Cardiac muscle cell (in vitro differentiated cells and primary cell): ENCODE measurements at regions not wholly inside any gene's neighbourhood (a gene's known extent, or its start where the extent isn't known, plus 50 kb on each side); places are given as distances from the start of the nearest gene placed in this dataset.
A peak's percentile ranks its signal among the peaks of the same experiment; 100 is the strongest.

ENCODE experiments used
- DNase-seq, 2 donors: peaks; one replicate each; pipeline versions ENCODE4 v3.0.0 to v3.0.0-alpha.2; 2010 to 2017; ENCODE audit warnings: low read depth in 1 of 2, low spot score in 1 of 2
- H3K27ac ChIP-seq: fragments of 200-600 bp; sonication (generic); 2 replicates; pipeline ENCODE4 v1.5.1; 2016
- H3K27me3 ChIP-seq: fragments of 200-600 bp; sonication (generic); 2 replicates; pipeline ENCODE4 v1.6.0; 2016; ENCODE audit warnings: control low read depth
- H3K36me3 ChIP-seq: fragments of 200-600 bp; sonication (generic); 2 replicates; pipeline ENCODE4 v1.5.1; 2016; ENCODE audit warnings: control low read depth
- H3K4me1 ChIP-seq: fragments of 200-600 bp; sonication (generic); 2 replicates; pipeline ENCODE4 v1.8.1; 2017; ENCODE audit warnings: low read depth, mild to moderate bottlenecking, mixed run types
- H3K4me3 ChIP-seq: fragments of 200-600 bp; sonication (generic); 2 replicates; pipeline ENCODE4 v1.5.1; 2016; ENCODE audit warnings: mild to moderate bottlenecking
- H3K9me3 ChIP-seq: fragments of 200-600 bp; sonication (generic); 2 replicates; pipeline ENCODE4 v1.5.1; 2017; ENCODE audit warnings: low read depth, mild to moderate bottlenecking, control low read depth
- CTCF ChIP-seq: IDR thresholded peaks from 2 replicates; pipeline ENCODE4 v1.5.1; 2012; ENCODE audit warnings: low read depth, mild to moderate bottlenecking, low read length

- Histone ChIP-seq H3K4me1 (peaks cover 4% of the 10 kb centered on the region), H3K27ac (no peak overlapping the region), H3K36me3 (no peaks in the 10 kb centered on the region), H3K9me3 (no peaks in the 10 kb centered on the region), H3K27me3 (no peaks in the 10 kb centered on the region), H3K4me3 (no peak overlapping the region)
- DNase-seq: no peak
- TF ChIP-seq CTCF: no peak
Measured at GRCh38 chr12:97638739-97639138, 176.1 kb downstream of the RMST start.

GRCh38 chr12:97639702-97640101, 177.1 kb downstream of the RMST start:
- no peaks in the 10 kb centered on the region for H3K36me3 ChIP-seq
- no peaks in the 10 kb centered on the region for H3K9me3 ChIP-seq
- DNase-seq: no peak
- no peak overlapping the region for H3K27ac ChIP-seq
- no peaks in the 10 kb centered on the region for H3K27me3 ChIP-seq
- no peak overlapping the region for H3K4me3 ChIP-seq
- TF ChIP-seq CTCF: no peak
- H3K4me1 ChIP-seq: peaks cover 14% of the 10 kb centered on the region

GRCh38 chr12:97640826-97641225, 178.2 kb downstream of the RMST start:
- Histone ChIP-seq H3K9me3 (no peaks in the 10 kb centered on the region), H3K36me3 (no peaks in the 10 kb centered on the region), H3K4me3 (no peak overlapping the region), H3K4me1 (peaks cover 15% of the 10 kb centered on the region), H3K27ac (no peak overlapping the region), H3K27me3 (no peaks in the 10 kb centered on the region)
- no peak for DNase-seq
- TF ChIP-seq CTCF: no peak

GRCh38 chr12:97642911-97643310, 180.3 kb downstream of the RMST start:
- H3K27ac ChIP-seq: no peak overlapping the region
- DNase-seq: no peak
- H3K36me3 ChIP-seq: no peaks in the 10 kb centered on the region
- no peak for TF ChIP-seq CTCF
- no peaks in the 10 kb centered on the region for H3K9me3 ChIP-seq
- H3K4me3 ChIP-seq: no peak overlapping the region
- peaks cover 15% of the 10 kb centered on the region for H3K4me1 ChIP-seq
- H3K27me3 ChIP-seq: no peaks in the 10 kb centered on the region

- no peaks in the 10 kb centered on the region for H3K27me3 ChIP-seq
- H3K27ac ChIP-seq: peak overlapping the region; percentile 46
- H3K36me3 ChIP-seq: no peaks in the 10 kb centered on the region
- TF ChIP-seq CTCF: no peak
- DNase-seq: peak in 1 of 2 donors; percentile 57
- peaks cover 15% of the 10 kb centered on the region for H3K4me1 ChIP-seq
- H3K4me3 ChIP-seq: no peak overlapping the region
- H3K9me3 ChIP-seq: no peaks in the 10 kb centered on the region
Measured at GRCh38 chr12:97643924-97644323, 181.3 kb downstream of the RMST start.

- Histone ChIP-seq H3K27me3 (no peaks in the 10 kb centered on the region), H3K9me3 (no peaks in the 10 kb centered on the region), H3K27ac (no peak overlapping the region), H3K4me3 (no peak overlapping the region), H3K36me3 (no peaks in the 10 kb centered on the region), H3K4me1 (peaks cover 15% of the 10 kb centered on the region)
- TF ChIP-seq CTCF: no peak
- no peak for DNase-seq
Measured at GRCh38 chr12:97645726-97646125, 183.1 kb downstream of the RMST start.
